ENCODE measurements at regions not wholly inside any gene's neighbourhood (a gene's known extent, or its start where the extent isn't known, plus 50 kb on each side); places are given as distances from the start of the nearest gene placed in this dataset.
"Not testable (repeated sequence)": the region's sequence is repeated elsewhere in the genome, so short reads cannot be mapped to it uniquely, and the experiment has no call there.

GRCh38 chr9:31210978-31211570 is 1173.4 kb upstream of the ACO1 start:
- DNase-seq = peak; percentile 4 to 41

- not testable (repeated sequence) for DNase-seq
Measured at GRCh38 chr9:31229976-31230375, 1154.5 kb upstream of the ACO1 start.

GRCh38 chr9:31232485-31232884 is 1152.0 kb upstream of the ACO1 start:
- DNase-seq = no peak

- no peak for DNase-seq
Measured at GRCh38 chr9:31236344-31236743, 1148.1 kb upstream of the ACO1 start.

GRCh38 chr9:31243386-31243785 is 1141.1 kb upstream of the ACO1 start:
- DNase-seq = no peak

GRCh38 chr9:31248156-31248555 is 1136.3 kb upstream of the ACO1 start:
- DNase-seq = no peak

- DNase-seq = no peak
Measured at GRCh38 chr9:31251386-31251785, 1133.1 kb upstream of the ACO1 start.

- DNase-seq = no peak
Measured at GRCh38 chr9:31253800-31254762, 1130.4 kb upstream of the ACO1 start.

- no peak for DNase-seq
Measured at GRCh38 chr9:31255211-31255610, 1129.2 kb upstream of the ACO1 start.

- no peak for DNase-seq
Measured at GRCh38 chr9:31259824-31260223, 1124.6 kb upstream of the ACO1 start.

GRCh38 chr9:31272456-31273295 is 1111.8 kb upstream of the ACO1 start:
- no peak for DNase-seq

- DNase-seq = no peak
Measured at GRCh38 chr9:31275419-31275818, 1109.0 kb upstream of the ACO1 start.

- no peak for DNase-seq
Measured at GRCh38 chr9:31290731-31291130, 1093.7 kb upstream of the ACO1 start.

- no peak for DNase-seq
Measured at GRCh38 chr9:31302620-31303418, 1081.6 kb upstream of the ACO1 start.

- DNase-seq = no peak
Measured at GRCh38 chr9:31304576-31304975, 1079.9 kb upstream of the ACO1 start.

GRCh38 chr9:31314241-31314640 is 1070.2 kb upstream of the ACO1 start:
- no peak for DNase-seq

GRCh38 chr9:31320494-31320893 is 1063.9 kb upstream of the ACO1 start:
- no peak for DNase-seq

GRCh38 chr9:31321256-31321655 is 1063.2 kb upstream of the ACO1 start:
- DNase-seq = no peak

- no peak for DNase-seq
Measured at GRCh38 chr9:31321686-31322085, 1062.8 kb upstream of the ACO1 start.

GRCh38 chr9:31323726-31324444 is 1060.6 kb upstream of the ACO1 start:
- DNase-seq = no peak

GRCh38 chr9:31325778-31326177 is 1058.7 kb upstream of the ACO1 start:
- no peak for DNase-seq

GRCh38 chr9:31326883-31327282 is 1057.6 kb upstream of the ACO1 start:
- not testable (repeated sequence) for DNase-seq

Measured in bone marrow (tissue), 2 donors.